OCI-LY1 (cell line): ENCODE measurements at regions not wholly inside any gene's neighbourhood (a gene's known extent, or its start where the extent isn't known, plus 50 kb on each side); places are given as distances from the start of the nearest gene placed in this dataset.

Experiments used
- H2AFZ ChIP-seq: fragments of 200-600 bp; sonication (generic), shearing (Covaris generic); 2 replicates; pipeline ENCODE4 v1.6.0; 2014; ENCODE audit warnings: antibody characterized with exemption, mild to moderate bottlenecking, low read length
- H3F3A ChIP-seq: fragments of 200-600 bp; sonication (generic), shearing (Covaris generic); 2 replicates; pipeline ENCODE4 v1.6.0; 2014; ENCODE audit warnings: mild to moderate bottlenecking, antibody characterized with exemption, low read length, moderate library complexity; ENCODE audit not compliant: insufficient read depth
- H3K27ac ChIP-seq: fragments of 200-600 bp; sonication (generic); 2 replicates; pipeline ENCODE4 v1.5.1; 2014; ENCODE audit warnings: low read length, mixed run types, mild to moderate bottlenecking, low read depth; ENCODE audit not compliant: poor library complexity, severe bottlenecking
- H3K27me3 ChIP-seq: fragments of 200-600 bp; sonication (generic); 2 replicates; pipeline ENCODE4 v1.6.0; 2014; ENCODE audit warnings: antibody characterized with exemption, mild to moderate bottlenecking, low read length, moderate library complexity; ENCODE audit not compliant: insufficient read depth
- H3K36me3 ChIP-seq: fragments of 200-600 bp; sonication (generic); 2 replicates; pipeline ENCODE4 v1.6.1; 2014; ENCODE audit warnings: mild to moderate bottlenecking, antibody characterized with exemption, low read length, moderate library complexity, mixed read lengths; ENCODE audit not compliant: insufficient read depth
- H3K4me1 ChIP-seq: fragments of 200-600 bp; sonication (generic); 2 replicates; pipeline ENCODE4 v1.5.1; 2014; ENCODE audit warnings: mild to moderate bottlenecking, low read length, moderate library complexity; ENCODE audit not compliant: insufficient read depth, severe bottlenecking
- H3K4me2 ChIP-seq: fragments of 200-600 bp; sonication (generic), shearing (Covaris generic); 2 replicates; pipeline ENCODE4 v1.6.1; 2014; ENCODE audit warnings: low read length
- H3K4me3 ChIP-seq: fragments of 200-600 bp; sonication (generic); 2 replicates; pipeline ENCODE4 v1.5.1; 2014; ENCODE audit warnings: low read length, low read depth, mild to moderate bottlenecking, mixed read lengths; ENCODE audit not compliant: poor library complexity, severe bottlenecking
- H3K79me2 ChIP-seq: fragments of 200-600 bp; shearing (Covaris generic); 2 replicates; pipeline ENCODE4 v1.6.1; 2016; ENCODE audit warnings: mixed run types, low read length, mixed read lengths; ENCODE audit not compliant: insufficient read depth
- H3K9ac ChIP-seq: fragments of 200-600 bp; sonication (generic), shearing (Covaris generic); 2 replicates; pipeline ENCODE4 v1.6.1; 2014; ENCODE audit warnings: mild to moderate bottlenecking, low read length, mixed read lengths
- H3K9me2 ChIP-seq: fragments of 200-600 bp; sonication (generic), shearing (Covaris generic); 2 replicates; pipeline ENCODE4 v1.6.1; 2014; ENCODE audit warnings: low read depth, mild to moderate bottlenecking, low read length, mixed read lengths
- H3K9me3 ChIP-seq: fragments of 200-600 bp; shearing (Covaris generic); 2 replicates; pipeline ENCODE4 v1.6.1; 2014; ENCODE audit warnings: low read length, mixed read lengths
- H4K20me1 ChIP-seq: fragments of 200-600 bp; sonication (generic), shearing (Covaris generic); 2 replicates; pipeline ENCODE4 v1.6.0; 2016; ENCODE audit warnings: mild to moderate bottlenecking, low read length; ENCODE audit not compliant: insufficient read depth
- EZH2 ChIP-seq: fragments of 200-600 bp; sonication (generic), shearing (Covaris generic); IDR thresholded peaks from 2 replicates; pipeline ENCODE4 v1.8.0; 2017; ENCODE audit warnings: borderline replicate concordance, mixed run types, mild to moderate bottlenecking, antibody characterized with exemption, low read length, moderate library complexity, mixed read lengths
- TF ChIP-seq, protein P1 (sequence below): fragments of 200-600 bp; sonication (generic), shearing (Covaris generic); IDR thresholded peaks from 2 replicates; pipeline ENCODE4 v1.5.1; 2017; ENCODE audit warnings: mild to moderate bottlenecking, antibody characterized with exemption, low read length, moderate library complexity, mixed read lengths

- no peak overlapping the region for H3K9ac ChIP-seq
- H3K4me1 ChIP-seq = no peaks in the 10 kb centered on the region
- TF ChIP-seq, protein P1, sequence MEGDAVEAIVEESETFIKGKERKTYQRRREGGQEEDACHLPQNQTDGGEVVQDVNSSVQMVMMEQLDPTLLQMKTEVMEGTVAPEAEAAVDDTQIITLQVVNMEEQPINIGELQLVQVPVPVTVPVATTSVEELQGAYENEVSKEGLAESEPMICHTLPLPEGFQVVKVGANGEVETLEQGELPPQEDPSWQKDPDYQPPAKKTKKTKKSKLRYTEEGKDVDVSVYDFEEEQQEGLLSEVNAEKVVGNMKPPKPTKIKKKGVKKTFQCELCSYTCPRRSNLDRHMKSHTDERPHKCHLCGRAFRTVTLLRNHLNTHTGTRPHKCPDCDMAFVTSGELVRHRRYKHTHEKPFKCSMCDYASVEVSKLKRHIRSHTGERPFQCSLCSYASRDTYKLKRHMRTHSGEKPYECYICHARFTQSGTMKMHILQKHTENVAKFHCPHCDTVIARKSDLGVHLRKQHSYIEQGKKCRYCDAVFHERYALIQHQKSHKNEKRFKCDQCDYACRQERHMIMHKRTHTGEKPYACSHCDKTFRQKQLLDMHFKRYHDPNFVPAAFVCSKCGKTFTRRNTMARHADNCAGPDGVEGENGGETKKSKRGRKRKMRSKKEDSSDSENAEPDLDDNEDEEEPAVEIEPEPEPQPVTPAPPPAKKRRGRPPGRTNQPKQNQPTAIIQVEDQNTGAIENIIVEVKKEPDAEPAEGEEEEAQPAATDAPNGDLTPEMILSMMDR = no peak
- no peak for TF ChIP-seq EZH2
- H3K27ac ChIP-seq = no peak overlapping the region
- no peaks in the 10 kb centered on the region for H3K27me3 ChIP-seq
- H3K79me2 ChIP-seq = no peaks in the 10 kb centered on the region
- H3F3A ChIP-seq = no peaks in the 10 kb centered on the region
- no peak overlapping the region for H3K4me3 ChIP-seq
- no peaks in the 10 kb centered on the region for H3K36me3 ChIP-seq
- no peak overlapping the region for H3K4me2 ChIP-seq
- no peaks in the 10 kb centered on the region for H3K9me2 ChIP-seq
- no peak overlapping the region for H2AFZ ChIP-seq
- H4K20me1 ChIP-seq = no peaks in the 10 kb centered on the region
- no peaks in the 10 kb centered on the region for H3K9me3 ChIP-seq
Measured at GRCh38 chr14:87179936-87180335, 813.0 kb downstream of the GALC start.

- no peaks in the 10 kb centered on the region for H3K36me3 ChIP-seq
- no peaks in the 10 kb centered on the region for H3K4me1 ChIP-seq
- no peaks in the 10 kb centered on the region for H3K9me2 ChIP-seq
- no peaks in the 10 kb centered on the region for H3F3A ChIP-seq
- no peak overlapping the region for H3K27ac ChIP-seq
- H3K4me2 ChIP-seq = no peak overlapping the region
- no peak overlapping the region for H3K9ac ChIP-seq
- no peak overlapping the region for H2AFZ ChIP-seq
- H3K4me3 ChIP-seq = no peak overlapping the region
- no peaks in the 10 kb centered on the region for H3K79me2 ChIP-seq
- TF ChIP-seq, protein P1 = no peak
- TF ChIP-seq EZH2 = no peak
- H3K9me3 ChIP-seq = no peaks in the 10 kb centered on the region
- no peaks in the 10 kb centered on the region for H4K20me1 ChIP-seq
- no peaks in the 10 kb centered on the region for H3K27me3 ChIP-seq
Measured at GRCh38 chr14:87178277-87178676, 814.7 kb downstream of the GALC start.

- no peak overlapping the region for H3K4me2 ChIP-seq
- H2AFZ ChIP-seq = no peak overlapping the region
- H3K36me3 ChIP-seq = no peaks in the 10 kb centered on the region
- no peak overlapping the region for H3K9ac ChIP-seq
- no peaks in the 10 kb centered on the region for H3F3A ChIP-seq
- H4K20me1 ChIP-seq = no peaks in the 10 kb centered on the region
- H3K27ac ChIP-seq = no peak overlapping the region
- no peaks in the 10 kb centered on the region for H3K4me1 ChIP-seq
- no peak for TF ChIP-seq EZH2
- TF ChIP-seq, protein P1 = no peak
- H3K9me3 ChIP-seq = no peaks in the 10 kb centered on the region
- no peaks in the 10 kb centered on the region for H3K27me3 ChIP-seq
- no peaks in the 10 kb centered on the region for H3K79me2 ChIP-seq
- H3K4me3 ChIP-seq = no peak overlapping the region
- H3K9me2 ChIP-seq = no peaks in the 10 kb centered on the region
Measured at GRCh38 chr14:87175175-87175574, 817.8 kb downstream of the GALC start.
